ENCODE measurements at regions not wholly inside any gene's neighbourhood (a gene's known extent, or its start where the extent isn't known, plus 50 kb on each side); places are given as distances from the start of the nearest gene placed in this dataset.

DNA sequence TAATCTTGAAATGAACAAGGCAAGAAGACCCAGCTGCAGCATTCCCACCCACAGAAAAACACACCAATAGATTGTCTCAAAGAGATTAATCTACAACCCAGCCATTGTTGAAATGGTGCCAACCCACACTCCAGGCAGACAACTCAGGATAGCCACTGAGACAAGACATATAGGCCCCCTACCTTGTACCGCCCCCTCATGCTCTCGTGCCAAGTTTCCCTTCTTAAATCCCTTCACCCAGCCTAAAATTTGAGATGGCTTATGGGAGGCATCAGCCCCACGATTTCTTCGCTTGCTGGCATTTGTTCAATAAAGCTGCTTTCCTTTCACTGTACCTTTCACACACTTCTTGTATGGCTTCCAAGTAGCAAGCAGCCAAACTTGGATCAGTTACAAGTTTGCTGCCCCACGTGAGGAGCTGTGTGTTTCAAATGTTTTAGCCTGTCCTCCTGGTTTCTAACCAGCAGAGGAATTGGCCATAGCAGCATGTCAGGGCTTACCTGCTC is 1754.1 kb downstream of the C4orf33 start:
- POLR2A ChIA-PET = no interaction called here
- no peak for ATAC-seq
- Mint-ChIP-seq H3K27me3 (ENCODE audit: low read depth) (no peaks in the 10 kb centered on the region), H3K4me3 (no peak overlapping the region), H3K9me3 (ENCODE audit: insufficient read depth) (no peaks in the 10 kb centered on the region), H3K4me1 (ENCODE audit: low read depth) (no peaks in the 10 kb centered on the region), H3K27ac (no peak overlapping the region), H3K36me3 (ENCODE audit: low read depth) (no peaks in the 10 kb centered on the region)
- CTCF ChIA-PET = no interaction called here
- DNase-seq = no peak

DNA sequence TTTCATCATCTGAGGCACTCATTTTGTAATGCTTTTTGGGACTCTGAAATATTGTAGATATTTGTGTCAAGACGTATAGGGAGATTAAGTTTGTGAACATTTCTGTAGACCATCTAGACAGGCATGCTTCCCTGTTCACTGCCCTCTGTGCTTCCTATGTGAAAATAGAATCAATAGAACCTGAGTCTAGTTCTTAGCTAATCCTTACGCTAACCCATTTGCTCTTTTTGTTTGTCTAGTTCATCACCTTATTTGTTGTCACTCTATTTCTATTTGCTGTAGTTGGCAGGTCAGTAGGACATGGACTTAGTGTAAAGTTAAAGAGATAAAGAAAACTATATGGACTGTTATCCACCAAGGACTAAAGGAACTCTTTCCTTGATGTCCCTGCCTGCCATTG is 1755.2 kb downstream of the C4orf33 start:
- Mint-ChIP-seq H3K9me3 (ENCODE audit: insufficient read depth) (no peaks in the 10 kb centered on the region), H3K4me3 (no peak overlapping the region), H3K36me3 (ENCODE audit: low read depth) (no peaks in the 10 kb centered on the region), H3K4me1 (ENCODE audit: low read depth) (no peaks in the 10 kb centered on the region), H3K27ac (no peak overlapping the region), H3K27me3 (ENCODE audit: low read depth) (no peaks in the 10 kb centered on the region)
- no peak for DNase-seq
- no peak for ATAC-seq
- ChIA-PET POLR2A (no interaction called here), CTCF (no interaction called here)

DNA sequence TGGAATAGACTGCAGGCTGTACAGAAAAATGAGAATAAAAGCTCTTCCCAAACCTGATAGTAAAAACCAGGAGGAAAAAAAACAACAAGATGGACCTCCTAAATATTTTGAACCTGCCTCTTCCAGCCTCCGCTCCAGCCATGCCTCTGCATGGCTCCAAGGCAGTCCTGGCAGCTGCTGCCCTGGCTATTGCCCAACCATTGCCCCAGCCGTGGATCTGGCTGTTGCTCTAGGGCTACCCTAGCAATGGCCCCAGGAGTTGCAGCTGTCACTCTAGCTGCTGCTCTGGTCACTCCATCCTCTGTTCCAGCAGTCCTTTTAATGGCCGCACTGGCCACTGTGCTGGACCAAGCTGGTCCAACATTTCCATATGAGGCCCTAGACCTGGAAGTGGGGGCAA is 1756.0 kb downstream of the C4orf33 start:
- H3K4me3 Mint-ChIP-seq = no peak overlapping the region
- no peaks in the 10 kb centered on the region for H3K9me3 Mint-ChIP-seq (ENCODE audit: insufficient read depth)
- no peak for DNase-seq
- ChIA-PET POLR2A (no interaction called here), CTCF (no interaction called here)
- no peaks in the 10 kb centered on the region for H3K27me3 Mint-ChIP-seq (ENCODE audit: low read depth)
- no peak for ATAC-seq
- H3K4me1 Mint-ChIP-seq (ENCODE audit: low read depth) = no peaks in the 10 kb centered on the region
- no peak overlapping the region for H3K27ac Mint-ChIP-seq
- H3K36me3 Mint-ChIP-seq (ENCODE audit: low read depth) = no peaks in the 10 kb centered on the region

DNA sequence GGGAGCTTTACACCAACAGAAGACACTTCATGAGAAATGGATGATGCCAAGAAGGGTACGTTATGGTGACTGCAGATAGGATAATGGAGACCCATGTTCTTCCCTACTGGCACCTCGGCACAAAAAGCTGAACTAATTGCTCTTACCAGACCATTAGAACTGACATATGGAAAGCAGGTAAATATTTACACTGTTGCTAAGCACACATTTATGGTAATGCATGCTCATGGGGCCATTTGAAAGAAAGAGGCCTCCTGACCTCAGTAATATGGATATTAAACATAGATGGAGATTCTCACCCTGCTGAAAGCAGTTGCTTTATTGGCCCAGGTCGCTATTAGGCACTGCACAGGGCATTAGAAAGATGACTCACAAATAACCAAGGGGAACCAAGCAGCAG is 1759.6 kb downstream of the C4orf33 start:
- DNase-seq = no peak
- Mint-ChIP-seq H3K27me3 (ENCODE audit: low read depth) (no peaks in the 10 kb centered on the region), H3K27ac (no peak overlapping the region), H3K4me3 (no peak overlapping the region), H3K4me1 (ENCODE audit: low read depth) (no peaks in the 10 kb centered on the region), H3K36me3 (ENCODE audit: low read depth) (no peaks in the 10 kb centered on the region), H3K9me3 (ENCODE audit: insufficient read depth) (peaks cover 7% of the 10 kb centered on the region)
- ChIA-PET POLR2A (no interaction called here), CTCF (no interaction called here)
- ATAC-seq = no peak

- ChIA-PET CTCF (no interaction called here), POLR2A (no interaction called here)
- Mint-ChIP-seq H3K36me3 (ENCODE audit: low read depth) (no peaks in the 10 kb centered on the region), H3K4me1 (ENCODE audit: low read depth) (no peaks in the 10 kb centered on the region), H3K4me3 (no peak overlapping the region), H3K27me3 (ENCODE audit: low read depth) (no peaks in the 10 kb centered on the region), H3K9me3 (ENCODE audit: insufficient read depth) (peaks cover 7% of the 10 kb centered on the region), H3K27ac (no peak overlapping the region)
- DNase-seq (no peak), ATAC-seq (no peak)
These were observed 1764.0 kb downstream of the C4orf33 start for GRCh38 chr4:130859991-130860390.

DNA sequence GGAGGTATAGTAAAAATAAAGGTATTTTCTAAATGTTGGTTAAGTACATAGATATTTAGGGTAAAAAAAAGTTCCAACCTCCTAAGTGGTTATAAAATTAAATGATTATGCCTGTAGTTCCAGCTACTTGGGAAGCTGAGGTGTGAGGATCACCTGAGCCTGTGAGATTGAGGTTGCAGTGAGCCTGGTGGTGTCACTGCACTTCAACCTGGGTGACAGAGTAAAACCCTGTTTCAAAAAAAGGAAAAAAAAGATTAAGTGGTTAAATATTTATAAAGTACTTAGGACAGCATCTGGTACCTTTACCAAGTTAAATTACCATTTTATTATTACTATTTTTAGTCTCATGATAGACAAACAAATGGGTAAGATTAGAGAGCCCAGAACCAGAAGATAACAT is 1801.0 kb downstream of the C4orf33 start:
- no peaks in the 10 kb centered on the region for H3K4me1 Mint-ChIP-seq (ENCODE audit: low read depth)
- no peak for ATAC-seq
- H3K9me3 Mint-ChIP-seq (ENCODE audit: insufficient read depth) = peaks cover 2% of the 10 kb centered on the region
- ChIA-PET CTCF (no interaction called here), POLR2A (no interaction called here)
- no peak overlapping the region for H3K27ac Mint-ChIP-seq
- H3K36me3 Mint-ChIP-seq (ENCODE audit: low read depth) = no peaks in the 10 kb centered on the region
- no peaks in the 10 kb centered on the region for H3K27me3 Mint-ChIP-seq (ENCODE audit: low read depth)
- no peak overlapping the region for H3K4me3 Mint-ChIP-seq
- no peak for DNase-seq

DNA sequence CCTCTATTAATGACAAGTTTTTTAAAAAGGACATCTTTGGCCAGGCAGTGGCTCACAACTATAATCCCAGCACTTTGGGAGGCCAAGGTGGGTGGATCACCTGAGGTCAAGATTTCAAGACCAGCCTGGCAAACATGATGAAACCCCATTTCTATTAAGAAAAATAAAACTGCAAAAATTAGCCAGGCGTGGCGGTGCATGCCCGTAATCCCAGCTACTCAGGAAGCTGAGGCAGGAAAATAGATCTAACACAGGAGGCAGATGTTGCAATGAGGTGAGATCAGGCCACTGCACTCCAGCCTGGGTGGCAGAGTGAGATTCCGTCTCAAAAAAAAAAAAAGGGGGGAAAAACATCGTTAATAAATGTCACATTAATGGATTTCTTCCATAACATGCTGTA is 1805.4 kb downstream of the C4orf33 start:
- ChIA-PET POLR2A (no interaction called here), CTCF (no interaction called here)
- H3K27me3 Mint-ChIP-seq (ENCODE audit: low read depth) = no peaks in the 10 kb centered on the region
- DNase-seq = no peak
- no peak overlapping the region for H3K27ac Mint-ChIP-seq
- no peak overlapping the region for H3K4me3 Mint-ChIP-seq
- no peaks in the 10 kb centered on the region for H3K9me3 Mint-ChIP-seq (ENCODE audit: insufficient read depth)
- no peaks in the 10 kb centered on the region for H3K4me1 Mint-ChIP-seq (ENCODE audit: low read depth)
- ATAC-seq = no peak
- H3K36me3 Mint-ChIP-seq (ENCODE audit: low read depth) = no peaks in the 10 kb centered on the region

DNA sequence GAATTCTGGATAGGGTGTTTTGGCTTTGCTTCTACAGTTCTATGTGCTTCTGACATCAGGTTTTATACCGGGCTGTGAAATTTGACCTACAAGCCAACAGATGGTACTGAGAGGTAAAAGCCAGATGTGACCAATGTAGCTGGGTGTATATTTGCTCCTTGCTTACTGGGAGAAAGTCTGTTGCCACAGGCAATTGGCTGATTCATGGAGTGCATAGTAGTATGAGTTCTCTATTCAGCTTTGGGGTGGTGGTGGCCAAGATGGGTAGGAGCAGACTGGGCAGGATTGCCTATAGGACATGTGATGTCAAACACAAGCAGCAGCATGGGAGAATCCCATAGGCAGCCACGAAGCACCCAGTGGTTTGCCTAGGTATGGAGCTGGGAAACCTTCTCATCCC is 1827.0 kb downstream of the C4orf33 start:
- ATAC-seq = no peak
- no peak for DNase-seq
- no peaks in the 10 kb centered on the region for H3K27me3 Mint-ChIP-seq (ENCODE audit: low read depth)
- H3K4me1 Mint-ChIP-seq (ENCODE audit: low read depth) = no peaks in the 10 kb centered on the region
- no peak overlapping the region for H3K27ac Mint-ChIP-seq
- H3K4me3 Mint-ChIP-seq = no peak overlapping the region
- H3K36me3 Mint-ChIP-seq (ENCODE audit: low read depth) = no peaks in the 10 kb centered on the region
- POLR2A ChIA-PET = no interaction called here
- peaks cover 4% of the 10 kb centered on the region for H3K9me3 Mint-ChIP-seq (ENCODE audit: insufficient read depth)
- CTCF ChIA-PET = no interaction called here

- H3K27ac Mint-ChIP-seq = no peak overlapping the region
- H3K4me3 Mint-ChIP-seq = no peak overlapping the region
- DNase-seq (no peak), ATAC-seq (no peak)
- no peaks in the 10 kb centered on the region for H3K36me3 Mint-ChIP-seq (ENCODE audit: low read depth)
- CTCF ChIA-PET = no interaction called here
- H3K9me3 Mint-ChIP-seq (ENCODE audit: insufficient read depth) = no peaks in the 10 kb centered on the region
- H3K4me1 Mint-ChIP-seq (ENCODE audit: low read depth) = no peaks in the 10 kb centered on the region
- no peaks in the 10 kb centered on the region for H3K27me3 Mint-ChIP-seq (ENCODE audit: low read depth)
- POLR2A ChIA-PET = no interaction called here
These were observed 1859.6 kb downstream of the C4orf33 start for GRCh38 chr4:130955520-130955919.

GRCh38 chr4:130985371-130985770 is 1889.4 kb downstream of the C4orf33 start:
- no peaks in the 10 kb centered on the region for H3K4me1 Mint-ChIP-seq (ENCODE audit: low read depth)
- H3K4me3 Mint-ChIP-seq = no peak overlapping the region
- ATAC-seq = no peak
- DNase-seq = no peak
- no peaks in the 10 kb centered on the region for H3K9me3 Mint-ChIP-seq (ENCODE audit: insufficient read depth)
- CTCF ChIA-PET = interaction anchor here (0.7 kb wide), 1 partner anchor 20 kb away, joined by 3 read pairs; no protein-coding TSS in a partner anchor
- H3K27me3 Mint-ChIP-seq (ENCODE audit: low read depth) = no peaks in the 10 kb centered on the region
- no peaks in the 10 kb centered on the region for H3K36me3 Mint-ChIP-seq (ENCODE audit: low read depth)
- POLR2A ChIA-PET = no interaction called here
- no peak overlapping the region for H3K27ac Mint-ChIP-seq

DNA sequence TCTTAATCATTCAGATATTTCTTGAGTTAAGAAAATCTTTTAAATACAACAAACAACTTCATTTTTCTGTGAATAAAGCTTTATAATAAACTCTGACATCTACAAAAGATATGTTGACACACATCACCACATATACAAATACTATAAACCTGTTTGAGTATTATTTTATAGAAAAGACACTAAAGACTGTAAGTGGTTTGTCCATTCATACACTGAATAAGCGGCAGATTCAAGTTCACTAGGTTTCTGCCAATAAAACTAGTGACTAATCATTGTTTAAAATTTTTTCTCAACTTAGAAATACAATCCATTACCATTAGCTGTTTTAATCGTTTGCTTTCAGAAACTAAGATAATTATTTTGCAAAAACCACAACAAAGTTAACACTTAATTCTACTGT is 1900.0 kb downstream of the C4orf33 start:
- Mint-ChIP-seq H3K4me1 (ENCODE audit: low read depth) (no peaks in the 10 kb centered on the region), H3K27ac (no peak overlapping the region), H3K27me3 (ENCODE audit: low read depth) (no peaks in the 10 kb centered on the region), H3K9me3 (ENCODE audit: insufficient read depth) (no peaks in the 10 kb centered on the region), H3K36me3 (ENCODE audit: low read depth) (no peaks in the 10 kb centered on the region), H3K4me3 (no peak overlapping the region)
- DNase-seq (no peak), ATAC-seq (no peak)
- POLR2A ChIA-PET = no interaction called here
- CTCF ChIA-PET = no interaction called here

DNA sequence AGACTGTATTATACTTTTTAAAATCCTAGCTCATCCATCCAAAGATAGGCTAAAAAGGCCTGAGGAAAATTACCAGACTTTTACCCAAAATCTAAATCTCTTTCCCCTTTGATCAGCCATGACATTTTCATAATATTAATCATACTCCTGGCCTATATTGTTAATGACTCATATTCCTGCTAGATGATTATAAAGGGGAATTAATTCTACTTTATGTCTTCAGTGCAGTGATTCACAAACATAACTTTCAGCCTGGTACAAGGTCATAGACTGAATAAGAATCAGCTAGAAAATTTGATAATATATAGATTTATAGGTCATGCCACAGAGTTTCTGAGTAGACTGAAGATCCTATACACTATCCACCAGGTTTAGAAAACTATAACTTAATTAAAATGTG is 1905.4 kb downstream of the C4orf33 start:
- Mint-ChIP-seq H3K4me1 (ENCODE audit: low read depth) (no peaks in the 10 kb centered on the region), H3K27ac (no peak overlapping the region), H3K36me3 (ENCODE audit: low read depth) (no peaks in the 10 kb centered on the region), H3K27me3 (ENCODE audit: low read depth) (no peaks in the 10 kb centered on the region), H3K9me3 (ENCODE audit: insufficient read depth) (no peaks in the 10 kb centered on the region), H3K4me3 (no peak overlapping the region)
- no peak for DNase-seq
- POLR2A ChIA-PET = no interaction called here
- no peak for ATAC-seq
- CTCF ChIA-PET = no interaction called here

DNA sequence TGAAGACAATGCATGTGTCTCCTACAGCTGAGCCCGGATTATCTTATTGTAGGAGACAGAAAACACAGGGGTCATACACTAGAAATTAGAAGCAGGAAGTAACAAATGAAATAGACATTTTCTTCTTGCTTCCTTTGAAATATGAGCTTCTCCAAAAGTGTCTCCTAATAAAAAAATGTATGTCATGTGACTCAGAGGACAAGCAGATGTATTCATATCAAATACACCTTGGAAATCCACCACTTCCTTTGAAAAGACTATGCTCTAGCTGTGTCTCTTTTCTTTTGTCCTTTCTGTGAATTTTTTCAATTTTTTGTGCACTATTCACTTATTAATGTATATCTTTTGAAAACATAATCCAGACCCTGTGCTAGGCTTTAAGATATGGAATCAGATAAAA is 1906.2 kb downstream of the C4orf33 start:
- no peaks in the 10 kb centered on the region for H3K9me3 Mint-ChIP-seq (ENCODE audit: insufficient read depth)
- no peak overlapping the region for H3K27ac Mint-ChIP-seq
- ATAC-seq = no peak

More for the DNA sequence above, 1906.2 kb downstream of the C4orf33 start:
- H3K4me3 Mint-ChIP-seq = no peak overlapping the region
- POLR2A ChIA-PET = no interaction called here
- DNase-seq = no peak
- no peaks in the 10 kb centered on the region for H3K27me3 Mint-ChIP-seq (ENCODE audit: low read depth)
- CTCF ChIA-PET = no interaction called here
- no peaks in the 10 kb centered on the region for H3K36me3 Mint-ChIP-seq (ENCODE audit: low read depth)
- H3K4me1 Mint-ChIP-seq (ENCODE audit: low read depth) = no peaks in the 10 kb centered on the region
